ENCODE measurements at regions not wholly inside any gene's neighbourhood (a gene's known extent, or its start where the extent isn't known, plus 50 kb on each side); places are given as distances from the start of the nearest gene placed in this dataset.

- TF ChIP-seq CTCF (IDR thresholded peaks at IDR 0.05) (no peak), POLR2A (IDR thresholded peaks at IDR 0.05) (no peak)
Measured at GRCh38 chr9:547314-547713, 294.2 kb upstream of the DMRT1 start.
